Breast epithelium (tissue), 3 donors: ENCODE measurements at regions not wholly inside any gene's neighbourhood (a gene's known extent, or its start where the extent isn't known, plus 50 kb on each side); places are given as distances from the start of the nearest gene placed in this dataset.

Source experiments
- POLR2AphosphoS5 ChIP-seq, 3 donors: sonication (generic); formaldehyde crosslinking; IDR thresholded peaks; one replicate each; pipeline ENCODE4 v1.6.1; 2017; ENCODE audit warnings: antibody characterized with exemption in 3 of 3
- TF ChIP-seq, protein P1 (sequence below), 3 donors: fragments of 450-650 bp; IDR thresholded peaks; one replicate each; pipeline ENCODE4 v1.5.1; 2016 to 2017; ENCODE audit warnings: antibody characterized with exemption in 3 of 3, mild to moderate bottlenecking in 3 of 3, moderate library complexity in 3 of 3

DNA sequence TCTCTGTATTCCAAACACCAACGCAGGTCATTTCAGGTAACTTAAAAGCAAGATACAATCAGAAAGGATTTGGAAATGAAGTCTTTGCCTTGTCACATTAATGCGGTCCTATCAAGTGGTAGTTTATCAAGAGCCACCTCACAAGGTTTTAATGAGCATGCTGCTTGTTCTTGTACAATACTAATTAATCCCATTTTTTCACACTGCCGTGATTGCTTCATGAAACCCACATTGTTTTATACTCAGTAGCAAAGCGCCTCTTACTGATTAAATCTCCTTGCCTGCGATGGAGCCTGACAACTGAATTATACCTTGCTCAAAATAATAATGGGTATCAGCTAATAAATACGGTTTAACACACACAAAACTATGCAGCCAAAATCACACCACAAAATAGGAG, 234.1 kb upstream of the TSHZ2 start:
- TF ChIP-seq POLR2AphosphoS5 (IDR thresholded peaks at IDR 0.05), result no peak
- TF ChIP-seq, protein P1, sequence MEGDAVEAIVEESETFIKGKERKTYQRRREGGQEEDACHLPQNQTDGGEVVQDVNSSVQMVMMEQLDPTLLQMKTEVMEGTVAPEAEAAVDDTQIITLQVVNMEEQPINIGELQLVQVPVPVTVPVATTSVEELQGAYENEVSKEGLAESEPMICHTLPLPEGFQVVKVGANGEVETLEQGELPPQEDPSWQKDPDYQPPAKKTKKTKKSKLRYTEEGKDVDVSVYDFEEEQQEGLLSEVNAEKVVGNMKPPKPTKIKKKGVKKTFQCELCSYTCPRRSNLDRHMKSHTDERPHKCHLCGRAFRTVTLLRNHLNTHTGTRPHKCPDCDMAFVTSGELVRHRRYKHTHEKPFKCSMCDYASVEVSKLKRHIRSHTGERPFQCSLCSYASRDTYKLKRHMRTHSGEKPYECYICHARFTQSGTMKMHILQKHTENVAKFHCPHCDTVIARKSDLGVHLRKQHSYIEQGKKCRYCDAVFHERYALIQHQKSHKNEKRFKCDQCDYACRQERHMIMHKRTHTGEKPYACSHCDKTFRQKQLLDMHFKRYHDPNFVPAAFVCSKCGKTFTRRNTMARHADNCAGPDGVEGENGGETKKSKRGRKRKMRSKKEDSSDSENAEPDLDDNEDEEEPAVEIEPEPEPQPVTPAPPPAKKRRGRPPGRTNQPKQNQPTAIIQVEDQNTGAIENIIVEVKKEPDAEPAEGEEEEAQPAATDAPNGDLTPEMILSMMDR (IDR thresholded peaks at IDR 0.05), result no peak
